Mesenteric fat pad (tissue), 1 donor: ENCODE measurements at regions not wholly inside any gene's neighbourhood (a gene's known extent, or its start where the extent isn't known, plus 50 kb on each side); places are given as distances from the start of the nearest gene placed in this dataset.

ENCODE experiments used
- DNase-seq: peaks from one replicate; pipeline ENCODE4 v3.0.0-alpha.2; 2020; ENCODE audit warnings: low spot score
- donor health status: DM: yes; HTN: yes; CAD: no.

DNA sequence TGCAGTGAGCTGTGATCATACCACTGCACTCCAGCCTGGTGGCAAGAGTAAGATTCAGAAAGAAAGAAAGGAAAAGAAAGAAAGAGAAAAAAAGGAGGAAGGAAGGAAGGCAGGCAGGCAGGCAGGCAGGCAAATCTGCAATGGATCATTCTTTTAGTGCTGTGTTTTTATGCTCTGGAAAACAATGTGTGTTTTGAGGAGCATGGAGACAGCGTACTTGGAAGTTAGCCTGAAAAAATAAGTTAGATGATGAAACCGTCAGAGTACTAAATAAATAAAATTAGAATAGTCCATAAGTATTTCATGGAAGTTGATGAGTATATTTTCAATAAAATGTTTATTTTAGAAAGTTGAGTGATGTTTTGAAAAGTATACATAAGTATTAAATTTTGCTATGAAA is 366.4 kb upstream of the CDH20 start:
- no peak for DNase-seq

- DNase-seq = no peak
These were observed 357.8 kb upstream of the CDH20 start for GRCh38 chr18:60975420-60975819.

GRCh38 chr18:60976976-60977375 is 356.3 kb upstream of the CDH20 start:
- DNase-seq = no peak

DNA sequence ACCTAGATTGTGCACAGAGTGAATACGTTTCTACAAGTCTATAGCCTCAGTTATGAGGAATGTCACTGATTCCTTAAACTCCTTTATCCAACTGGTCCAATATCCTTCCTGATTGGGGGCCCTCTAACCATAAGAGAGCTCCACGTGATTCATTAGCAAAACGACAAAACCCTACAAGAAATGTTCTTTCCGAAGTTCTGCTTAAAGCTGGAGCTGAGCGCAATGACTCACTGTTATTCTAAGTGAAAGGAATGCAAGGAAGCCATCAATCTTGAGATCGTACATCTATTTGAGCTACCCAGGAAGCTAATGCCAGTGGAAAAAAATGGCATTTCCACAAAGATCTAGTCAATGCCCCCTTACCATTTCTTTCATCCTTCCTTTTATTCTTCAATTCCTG is 354.9 kb upstream of the CDH20 start:
- no peak for DNase-seq

GRCh38 chr18:60980422-60981005 is 352.7 kb upstream of the CDH20 start:
- DNase-seq = no peak

GRCh38 chr18:60981682-60982328 is 351.4 kb upstream of the CDH20 start:
- no peak for DNase-seq

- no peak for DNase-seq
These were observed 350.9 kb upstream of the CDH20 start for GRCh38 chr18:60982329-60982695.

GRCh38 chr18:60982928-60983327 is 350.3 kb upstream of the CDH20 start:
- no peak for DNase-seq

- no peak for DNase-seq
These were observed 348.7 kb upstream of the CDH20 start for GRCh38 chr18:60984510-60984909.

DNA sequence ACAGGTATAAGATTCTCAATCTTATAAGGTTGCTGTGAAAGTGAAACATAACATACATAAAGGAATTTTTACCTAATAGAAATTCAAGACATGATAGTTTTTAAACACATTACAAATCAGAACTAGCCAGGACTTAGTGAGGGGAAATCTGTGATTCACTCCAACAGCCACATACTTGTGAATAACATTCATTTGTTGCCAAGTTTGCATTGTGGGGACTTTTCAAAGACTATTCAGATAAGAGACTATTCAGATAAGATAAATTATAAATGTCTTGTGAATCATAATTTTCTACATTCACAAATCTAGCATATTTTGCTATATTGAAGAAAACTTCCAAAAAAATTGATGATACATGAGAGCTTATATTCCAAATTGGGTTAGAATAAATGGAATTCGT is 345.3 kb upstream of the CDH20 start:
- no peak for DNase-seq

DNA sequence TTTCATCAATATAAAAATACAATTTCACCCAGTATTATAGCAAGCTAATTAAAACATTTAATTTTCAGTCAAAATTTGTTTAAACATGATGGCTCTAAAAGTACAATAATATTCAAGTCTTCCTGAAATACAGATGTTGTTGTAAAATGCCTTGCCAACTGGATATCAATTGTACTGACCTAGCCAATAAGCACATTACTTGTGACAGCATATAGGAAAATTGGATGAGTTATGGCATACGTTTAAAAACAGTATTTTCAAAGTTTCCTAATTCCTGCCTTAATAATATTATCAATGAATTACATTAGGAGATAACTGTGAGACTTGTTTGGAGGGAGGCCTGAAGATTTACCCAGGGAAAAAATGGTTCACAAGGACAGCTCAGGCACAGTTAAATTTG is 336.9 kb upstream of the CDH20 start:
- DNase-seq = no peak

DNA sequence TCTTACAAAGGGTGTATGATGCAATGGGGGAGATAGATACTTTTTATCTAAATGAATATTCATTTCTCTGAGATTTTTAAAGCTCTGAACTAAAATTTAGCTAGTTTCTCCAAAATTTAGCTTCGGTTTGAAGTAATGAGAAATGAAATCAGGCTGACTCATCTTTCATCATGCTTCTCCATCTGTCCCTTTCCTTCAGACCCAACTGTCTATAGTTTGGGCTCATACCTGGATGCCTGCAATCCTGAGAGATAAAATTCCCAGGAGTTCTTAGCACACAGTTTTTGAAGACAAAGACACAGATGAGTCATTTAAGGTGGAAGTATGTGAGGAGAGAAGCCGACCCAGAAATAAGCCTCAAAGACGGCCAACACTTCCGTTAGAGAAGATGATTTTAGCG is 336.4 kb upstream of the CDH20 start:
- DNase-seq = no peak

- DNase-seq = no peak
These were observed 332.1 kb upstream of the CDH20 start for GRCh38 chr18:61001138-61001537.

GRCh38 chr18:61006687-61007224 is 326.5 kb upstream of the CDH20 start:
- no peak for DNase-seq

DNA sequence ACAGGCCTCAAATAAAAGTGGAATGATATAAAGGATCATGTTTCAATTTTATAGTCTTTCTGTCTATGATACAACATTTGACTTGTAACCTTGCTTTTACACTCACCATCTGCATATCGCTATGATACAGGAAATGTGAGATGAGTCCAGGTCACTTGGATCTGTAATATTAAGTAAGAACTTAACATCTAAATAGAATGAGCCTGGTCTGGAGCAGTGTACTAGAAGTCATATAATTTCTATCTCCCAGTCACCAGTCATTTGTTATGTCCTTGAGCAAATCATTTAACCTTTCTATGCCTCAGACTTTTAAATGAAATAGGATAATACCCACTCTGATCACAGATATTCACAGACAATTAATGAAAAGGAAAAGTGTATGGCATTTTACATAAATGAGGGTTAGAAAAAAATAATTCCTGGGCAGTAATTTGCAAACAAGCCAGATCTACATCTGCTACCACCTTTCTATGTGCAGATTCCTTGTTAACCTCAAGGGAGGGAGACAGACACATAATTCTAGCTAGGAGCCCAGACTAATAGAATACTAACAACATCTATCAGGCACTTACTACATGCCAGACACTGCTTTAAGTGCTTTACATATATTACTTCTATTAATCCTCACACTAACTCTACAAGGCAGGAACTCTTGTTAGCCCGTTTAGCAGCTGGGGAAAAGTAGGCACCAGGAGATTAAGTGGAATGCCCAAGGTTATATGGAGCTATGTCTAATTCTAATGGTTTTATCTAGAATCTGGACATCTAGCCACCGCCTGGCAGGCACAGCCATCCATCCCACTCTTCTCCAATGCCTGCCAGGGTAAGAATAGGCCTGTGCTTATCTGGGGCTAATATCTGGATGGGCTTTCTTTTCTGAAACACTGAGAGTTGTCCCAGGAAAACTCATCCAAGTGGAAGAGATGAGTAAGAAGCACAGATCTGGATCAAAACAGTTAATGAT is 313.6 kb upstream of the CDH20 start:
- no peak for DNase-seq

DNA sequence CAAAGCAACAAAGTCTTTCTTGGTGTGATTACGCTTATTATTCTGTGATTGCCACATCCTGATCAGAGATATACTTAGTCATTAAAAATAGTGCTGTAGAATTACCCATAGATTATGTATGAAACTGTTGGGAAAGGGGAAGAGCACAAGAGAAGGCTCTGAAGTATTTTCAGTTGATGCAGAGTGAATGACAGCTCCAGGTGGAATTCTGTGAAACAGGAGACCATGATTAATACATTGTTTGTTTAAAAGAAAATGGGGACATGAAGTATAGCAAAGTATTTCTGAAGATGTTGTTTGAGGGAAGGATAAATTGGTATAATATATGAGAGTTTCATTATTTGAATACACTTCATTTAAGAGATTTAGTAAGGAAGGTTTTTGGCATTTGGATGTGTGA is 307.6 kb upstream of the CDH20 start:
- no peak for DNase-seq

DNA sequence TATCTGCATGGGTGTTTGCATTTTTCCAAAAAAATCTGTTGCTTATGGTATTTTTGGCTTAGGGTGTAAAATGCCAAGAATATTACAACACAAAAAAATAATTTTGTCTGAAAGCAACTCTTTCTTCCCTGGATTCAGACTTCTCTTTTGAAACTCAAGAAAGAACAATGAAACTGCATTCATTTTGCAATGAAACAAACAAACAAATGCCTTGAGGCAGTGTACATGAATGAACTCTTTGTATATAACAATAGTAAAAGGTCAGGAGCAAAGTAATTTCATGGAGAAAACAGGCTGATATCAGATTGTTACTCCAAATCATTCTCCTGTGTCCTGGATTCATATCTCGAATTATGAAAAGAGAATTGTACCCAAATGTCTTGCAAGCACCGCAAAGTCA is 301.6 kb upstream of the CDH20 start:
- no peak for DNase-seq

DNA sequence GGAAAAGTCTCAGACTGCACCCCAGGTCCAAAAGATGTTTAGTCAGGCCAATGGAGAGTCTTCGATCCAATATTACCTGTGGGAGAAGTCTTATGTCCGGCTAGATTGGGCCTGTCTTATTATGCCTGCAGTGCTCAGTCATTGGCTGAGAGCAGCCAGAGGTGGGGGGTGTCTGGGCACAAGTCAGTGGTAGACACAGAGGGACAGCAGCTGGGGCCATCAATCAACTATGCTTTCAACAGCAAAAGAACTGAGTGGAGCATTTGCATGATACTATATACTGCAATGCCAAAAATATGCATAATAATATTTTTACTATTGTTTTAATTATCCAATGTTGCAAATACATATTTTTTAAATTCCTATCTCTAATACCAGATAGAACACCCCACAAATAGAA is 298.6 kb upstream of the CDH20 start:
- DNase-seq = no peak

GRCh38 chr18:61039251-61039650 is 294.0 kb upstream of the CDH20 start:
- DNase-seq = no peak

DNA sequence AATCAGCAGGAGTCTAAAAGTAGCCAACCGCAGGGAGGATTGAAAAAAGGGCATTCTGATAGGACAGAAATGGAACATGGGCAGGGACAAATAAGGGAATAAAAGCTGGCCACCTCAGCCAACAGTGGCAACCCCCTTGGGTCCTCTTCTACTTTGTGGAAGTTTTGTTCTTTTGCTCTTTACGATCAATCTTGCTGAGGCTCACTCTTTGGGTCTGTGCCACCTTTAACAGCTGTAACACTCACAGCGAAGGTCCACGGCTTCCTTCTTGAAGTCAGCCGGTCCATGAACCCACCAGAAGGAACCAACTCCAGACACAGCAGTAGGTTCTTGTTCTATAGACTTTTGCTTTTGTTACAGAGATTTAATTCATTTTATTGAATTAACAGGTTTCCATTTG is 285.4 kb upstream of the CDH20 start:
- no peak for DNase-seq

GRCh38 chr18:61057443-61057842 is 275.8 kb upstream of the CDH20 start:
- DNase-seq = no peak

DNA sequence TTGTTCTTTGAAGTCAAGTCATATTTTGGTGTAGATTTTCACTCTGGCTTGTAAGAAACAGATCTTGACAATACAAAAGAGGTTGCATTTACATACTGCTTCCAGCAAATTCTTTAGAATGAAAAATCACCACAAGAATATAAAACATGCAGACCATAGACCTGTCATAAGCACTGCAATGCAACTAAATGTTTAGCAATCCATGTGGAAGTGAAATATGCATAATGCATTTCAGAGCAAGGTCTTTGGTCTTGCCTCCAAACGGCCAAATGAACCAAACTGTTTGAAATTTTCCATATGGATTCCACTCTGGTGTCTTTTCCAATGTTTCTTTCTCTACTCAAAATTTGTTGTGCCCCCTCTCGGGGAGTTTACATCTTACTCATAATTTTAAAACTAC is 271.0 kb upstream of the CDH20 start:
- no peak for DNase-seq
